PC-3 (cell line): ENCODE measurements at regions not wholly inside any gene's neighbourhood (a gene's known extent, or its start where the extent isn't known, plus 50 kb on each side); places are given as distances from the start of the nearest gene placed in this dataset.

Source experiments
- ATAC-seq: fragments of 200-7000 bp; cut with Tn5 transposase; 2 replicates; pipeline ENCODE4 v1.9.1; 2020; ENCODE audit warnings: mild to moderate bottlenecking, moderate library complexity
- BruUV-seq: library from RNA; stranded (reverse); fragments of 400-500 nt; replicated peaks from 2 replicates; lab custom pipeline; 2021; lab: Mats Ljungman, UMichigan
- CTCF ChIA-PET: fragments of 300-600 bp; sonication (Branson Sonifier 250); formaldehyde crosslinking; loops from one replicate; lab custom pipeline; 2022; ENCODE audit warnings: antibody characterized with exemption; lab: Charles Lee
- POLR2A ChIA-PET: fragments of 300-600 bp; sonication (Branson Sonifier 250); formaldehyde crosslinking; loops from one replicate; lab custom pipeline; 2022; ENCODE audit warnings: antibody characterized with exemption; ENCODE audit not compliant: unreplicated experiment; lab: Charles Lee
- DNase-seq: peaks from one replicate; pipeline ENCODE4 v3.0.0-alpha.2; 2015
- H2AFZ ChIP-seq: fragments of 300-600 bp; sonication (generic); 2 replicates; pipeline ENCODE4 v1.6.0; 2016; ENCODE audit warnings: antibody characterized with exemption, low read length
- H3F3A ChIP-seq: fragments of 300-600 bp; sonication (generic); one replicate; pipeline ENCODE4 v1.6.0; 2017; ENCODE audit warnings: antibody characterized with exemption, low read length, control low read depth, mild to moderate bottlenecking; ENCODE audit not compliant: unreplicated experiment
- H3K27ac ChIP-seq: fragments of 300-600 bp; sonication (generic); 2 replicates; pipeline ENCODE4 v1.5.1; 2016; ENCODE audit warnings: mild to moderate bottlenecking, low read length
- H3K27me3 ChIP-seq: fragments of 300-600 bp; sonication (generic); 2 replicates; pipeline ENCODE4 v1.6.1; 2016; ENCODE audit warnings: low read length, mixed read lengths
- H3K36me3 ChIP-seq: fragments of 300-600 bp; sonication (generic); 2 replicates; pipeline ENCODE4 v1.6.1; 2016; ENCODE audit warnings: low read depth, mixed run types, low read length, mixed read lengths
- H3K4me1 ChIP-seq: fragments of 300-600 bp; sonication (generic); 2 replicates; pipeline ENCODE4 v1.5.1; 2016; ENCODE audit warnings: low read length; ENCODE audit not compliant: insufficient read depth
- H3K4me2 ChIP-seq: fragments of 300-600 bp; sonication (generic); 2 replicates; pipeline ENCODE4 v1.6.0; 2016; ENCODE audit warnings: low read length
- H3K4me3 ChIP-seq: fragments of 300-600 bp; sonication (generic); 2 replicates; pipeline ENCODE4 v1.5.1; 2016; ENCODE audit warnings: mild to moderate bottlenecking, low read length, mixed read lengths
- H3K79me2 ChIP-seq: fragments of 300-600 bp; sonication (generic); 2 replicates; pipeline ENCODE4 v1.6.1; 2017; ENCODE audit warnings: low read length, mixed read lengths
- H3K9ac ChIP-seq: fragments of 300-600 bp; sonication (generic); 2 replicates; pipeline ENCODE4 v1.6.0; 2016; ENCODE audit warnings: mild to moderate bottlenecking, low read length
- H3K9me2 ChIP-seq: fragments of 300-600 bp; sonication (generic); replicated peaks from 2 replicates; pipeline ENCODE4 v1.6.1; 2016; ENCODE audit warnings: mixed run types, low read length, mixed read lengths
- H3K9me3 ChIP-seq: fragments of 300-600 bp; sonication (generic); 2 replicates; pipeline ENCODE4 v1.6.1; 2016; ENCODE audit warnings: low read length, mixed read lengths
- H4K20me1 ChIP-seq: fragments of 300-600 bp; sonication (generic); 2 replicates; pipeline ENCODE4 v1.6.1; 2016; ENCODE audit warnings: low read length, mixed read lengths
- EZH2 ChIP-seq: fragments of 300-600 bp; sonication (generic); IDR thresholded peaks from one replicate; pipeline ENCODE4 v1.6.1; 2017; ENCODE audit warnings: antibody characterized with exemption, mild to moderate bottlenecking, low read length; ENCODE audit not compliant: unreplicated experiment
- EZH2phosphoT487 ChIP-seq: fragments of 300-600 bp; sonication (generic); IDR thresholded peaks from 2 replicates; pipeline ENCODE4 v1.6.1; 2018; ENCODE audit warnings: mild to moderate bottlenecking, antibody characterized with exemption, low read length, borderline replicate concordance
- intact Hi-C: fragments of 100-400 bp; cut with micrococcal nuclease; formaldehyde crosslinking; loops from 2 replicates; pipeline ENCODE4 v1.9.0; 2023
- TF ChIP-seq, protein P1 (sequence below): fragments of 300-600 bp; sonication (generic); conservative IDR thresholded peaks from 2 replicates; pipeline ENCODE4 v1.5.1; 2017; ENCODE audit warnings: antibody characterized with exemption, low read depth, mild to moderate bottlenecking, low read length

DNA sequence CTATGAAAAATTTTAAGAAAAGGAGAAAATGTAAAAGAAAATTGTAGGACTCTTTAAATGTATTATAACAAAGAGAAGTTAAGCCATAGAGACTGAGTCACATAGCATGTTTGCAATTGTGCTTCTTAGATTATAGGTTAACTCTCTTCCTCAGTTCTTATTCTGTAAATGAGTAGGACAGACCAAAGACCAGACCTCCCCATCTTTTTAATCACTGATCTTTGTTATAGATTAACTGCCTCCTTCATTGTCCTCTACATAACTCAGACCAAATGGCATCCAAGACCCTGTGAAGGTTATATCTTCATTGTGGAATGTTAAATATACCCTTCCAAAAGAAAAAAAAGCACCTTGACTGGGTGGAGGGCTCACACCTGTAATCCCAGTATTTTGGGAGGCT is 316.9 kb upstream of the LRRTM4 start:
- TF ChIP-seq, protein P1, sequence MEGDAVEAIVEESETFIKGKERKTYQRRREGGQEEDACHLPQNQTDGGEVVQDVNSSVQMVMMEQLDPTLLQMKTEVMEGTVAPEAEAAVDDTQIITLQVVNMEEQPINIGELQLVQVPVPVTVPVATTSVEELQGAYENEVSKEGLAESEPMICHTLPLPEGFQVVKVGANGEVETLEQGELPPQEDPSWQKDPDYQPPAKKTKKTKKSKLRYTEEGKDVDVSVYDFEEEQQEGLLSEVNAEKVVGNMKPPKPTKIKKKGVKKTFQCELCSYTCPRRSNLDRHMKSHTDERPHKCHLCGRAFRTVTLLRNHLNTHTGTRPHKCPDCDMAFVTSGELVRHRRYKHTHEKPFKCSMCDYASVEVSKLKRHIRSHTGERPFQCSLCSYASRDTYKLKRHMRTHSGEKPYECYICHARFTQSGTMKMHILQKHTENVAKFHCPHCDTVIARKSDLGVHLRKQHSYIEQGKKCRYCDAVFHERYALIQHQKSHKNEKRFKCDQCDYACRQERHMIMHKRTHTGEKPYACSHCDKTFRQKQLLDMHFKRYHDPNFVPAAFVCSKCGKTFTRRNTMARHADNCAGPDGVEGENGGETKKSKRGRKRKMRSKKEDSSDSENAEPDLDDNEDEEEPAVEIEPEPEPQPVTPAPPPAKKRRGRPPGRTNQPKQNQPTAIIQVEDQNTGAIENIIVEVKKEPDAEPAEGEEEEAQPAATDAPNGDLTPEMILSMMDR: no peak
- TF ChIP-seq EZH2 (no peak), EZH2phosphoT487 (no peak)
- H3K27me3 ChIP-seq: no peaks in the 10 kb centered on the region
- H3K36me3 ChIP-seq: no peaks in the 10 kb centered on the region
- POLR2A ChIA-PET: no interaction called here
- no TSS peak for BruUV-seq
- H2AFZ ChIP-seq: no peak overlapping the region
- no peaks in the 10 kb centered on the region for H3K9me2 ChIP-seq
- no peak overlapping the region for H3K9ac ChIP-seq
- intact Hi-C loops: no loop called here
- no peaks in the 10 kb centered on the region for H3K4me1 ChIP-seq
- H3K9me3 ChIP-seq: peaks cover 21% of the 10 kb centered on the region
- no peak overlapping the region for H3K4me3 ChIP-seq
- ATAC-seq (no peak), DNase-seq (no peak)
- no peaks in the 10 kb centered on the region for H4K20me1 ChIP-seq
- no peak overlapping the region for H3K27ac ChIP-seq
- no peak overlapping the region for H3K4me2 ChIP-seq
- no peaks in the 10 kb centered on the region for H3F3A ChIP-seq
- CTCF ChIA-PET: no interaction called here
- no peaks in the 10 kb centered on the region for H3K79me2 ChIP-seq

DNA sequence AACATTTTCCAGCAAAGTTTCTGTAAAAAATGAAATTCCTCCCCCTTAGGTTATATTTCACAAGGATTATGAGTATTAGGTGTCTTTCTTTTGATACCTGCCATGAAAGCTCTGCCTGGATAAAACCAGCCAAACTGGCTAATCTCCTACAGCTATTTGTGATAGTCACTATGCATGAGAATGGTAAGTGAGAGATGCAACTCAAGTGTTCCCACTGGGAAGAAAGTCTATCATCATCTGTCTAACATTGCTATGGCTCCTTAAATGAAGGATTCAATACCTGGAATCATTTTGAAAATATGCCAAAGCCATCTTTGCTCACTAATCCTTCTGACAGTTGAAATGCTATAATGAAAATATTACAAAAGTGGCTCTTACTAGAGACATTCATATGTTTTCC is 339.9 kb upstream of the LRRTM4 start:
- intact Hi-C loops: no loop called here
- H3K27me3 ChIP-seq: no peaks in the 10 kb centered on the region

DNA sequence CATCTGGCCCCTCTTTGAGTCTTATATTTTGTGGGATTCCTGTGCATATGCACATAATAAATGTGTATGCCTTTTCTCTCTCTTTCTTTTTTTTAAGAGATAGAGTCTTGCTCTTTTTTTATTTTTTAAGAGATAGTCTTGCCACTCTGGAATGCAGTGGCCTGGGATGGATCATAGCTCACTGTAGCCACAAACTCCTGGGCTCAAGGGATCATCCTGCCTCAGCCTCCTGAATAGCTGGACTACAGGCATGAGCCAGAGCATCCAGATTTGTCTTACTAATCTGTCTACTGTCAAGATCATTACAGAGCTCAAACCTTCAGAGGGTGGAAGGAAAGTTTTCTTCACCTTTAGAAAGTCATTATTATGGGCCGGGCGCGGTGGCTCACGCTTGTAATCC is 342.2 kb upstream of the LRRTM4 start:
- no TSS peak for BruUV-seq
- no peak overlapping the region for H3K4me2 ChIP-seq
- no peak for DNase-seq
- H3K27ac ChIP-seq: no peak overlapping the region
- no peak for ATAC-seq
- H3K9me3 ChIP-seq: 0 out of 2 replicates have a peak, but pooled peaks cover 8% of the 10 kb centered on the region
- TF ChIP-seq EZH2phosphoT487 (no peak), EZH2 (no peak)
- TF ChIP-seq, protein P1: no peak
- no peak overlapping the region for H3K9ac ChIP-seq
- no peak overlapping the region for H3K4me3 ChIP-seq
- H4K20me1 ChIP-seq: no peaks in the 10 kb centered on the region
- no peaks in the 10 kb centered on the region for H3K36me3 ChIP-seq
- H3K4me1 ChIP-seq: no peaks in the 10 kb centered on the region
- no peaks in the 10 kb centered on the region for H3K27me3 ChIP-seq
- intact Hi-C loops: no loop called here
- CTCF ChIA-PET: no interaction called here
- no peak overlapping the region for H2AFZ ChIP-seq
- H3K79me2 ChIP-seq: no peaks in the 10 kb centered on the region
- no peaks in the 10 kb centered on the region for H3F3A ChIP-seq
- POLR2A ChIA-PET: no interaction called here
- no peaks in the 10 kb centered on the region for H3K9me2 ChIP-seq

More for the DNA sequence above, 339.9 kb upstream of the LRRTM4 start:
- Histone ChIP-seq H2AFZ (no peak overlapping the region), H3K9me2 (no peaks in the 10 kb centered on the region), H3F3A (no peaks in the 10 kb centered on the region), H3K4me1 (no peaks in the 10 kb centered on the region), H3K9ac (no peak overlapping the region), H3K4me3 (no peak overlapping the region), H4K20me1 (no peaks in the 10 kb centered on the region), H3K36me3 (no peaks in the 10 kb centered on the region), H3K27ac (no peak overlapping the region), H3K9me3 (0 out of 2 replicates have a peak, but pooled peaks cover 8% of the 10 kb centered on the region), H3K4me2 (no peak overlapping the region), H3K79me2 (no peaks in the 10 kb centered on the region)
- ChIA-PET CTCF (no interaction called here), POLR2A (no interaction called here)
- DNase-seq (no peak), ATAC-seq (no peak)
- BruUV-seq: no TSS peak
- TF ChIP-seq EZH2: no peak
- no peak for TF ChIP-seq EZH2phosphoT487
- TF ChIP-seq, protein P1: no peak
